Adrenal gland (tissue), 9 donors: ENCODE measurements at regions not wholly inside any gene's neighbourhood (a gene's known extent, or its start where the extent isn't known, plus 50 kb on each side); places are given as distances from the start of the nearest gene placed in this dataset.

Experiments
- DNase-seq, 7 donors: peaks; one replicate each; pipeline ENCODE4 v3.0.0-alpha.2; 2019 to 2020
- H3K27ac ChIP-seq, 5 donors: fragments of 200-600 bp; sonication (generic) in 4 of 5; 1 replicate in 3 of 5; 2 replicates in 2 of 5; pipeline versions ENCODE4 v1.5.1 to v1.8.0; 2016 to 2020; ENCODE audit warnings: mild to moderate bottlenecking in 1 of 5
- H3K27me3 ChIP-seq: fragments of 200-600 bp; 2 replicates; pipeline ENCODE4 v1.8.0; 2021
- H3K36me3 ChIP-seq, 2 donors: fragments of 200-600 bp; replicated peaks in 1 of 2; 1 replicate in 1 of 2; 2 replicates in 1 of 2; pipeline versions ENCODE4 v1.5.1 to v1.8.0; 2018 to 2022
- H3K4me1 ChIP-seq, 2 donors: fragments of 200-600 bp; replicated peaks in 1 of 2; 1 replicate in 1 of 2; 2 replicates in 1 of 2; pipeline versions ENCODE4 v1.5.1 to v1.8.0; 2018 to 2021
- H3K4me3 ChIP-seq, 4 donors: fragments of 200-600 bp; sonication (generic) in 3 of 4; one replicate each; pipeline ENCODE4 v1.5.1; 2016 to 2018
- H3K9me3 ChIP-seq, 3 donors: fragments of 200-600 bp; sonication (generic) in 1 of 3; replicated peaks in 1 of 3; 1 replicate in 2 of 3; 2 replicates in 1 of 3; pipeline versions ENCODE4 v1.5.1 to v1.8.0; 2016 to 2021
- POLR2A ChIP-seq, 2 donors: fragments of 450-650 bp; IDR thresholded peaks; one replicate each; pipeline ENCODE4 v1.6.1; 2017; ENCODE audit warnings: antibody characterized with exemption in 2 of 2, mild to moderate bottlenecking in 2 of 2, moderate library complexity in 1 of 2
- WGBS, 4 donors: extraction: QIAGEN DNeasy Blood & Tissue Kit in 2 of 4; methylation state at CpG; one replicate each; pipeline versions ENCODE4 v1.1.5 to v1.1.7; 2013 to 2017; 5-methylcytosine and 5-hydroxymethylcytosine counted together
- intact Hi-C, 2 donors: fragments of 100-400 bp; cut with DNase I; formaldehyde crosslinking; loops; one replicate each; pipeline versions ENCODE4 v1.14.1 to v1.15.0; 2022 to 2023
- TF ChIP-seq, protein P1 (sequence below), 6 experiments: fragments of 450-650 bp in 4 of 6; fragments of 200-600 bp in 2 of 6; sonication (generic) in 1 of 6; IDR thresholded peaks; 1 replicate in 5 of 6; 2 replicates in 1 of 6; pipeline versions ENCODE4 v1.5.1 to v1.8.0; 2016 to 2021; ENCODE audit warnings: antibody characterized with exemption in 6 of 6, mild to moderate bottlenecking in 2 of 6, moderate library complexity in 1 of 6
- donor health status: healthy with polysubstance abuse.
- donor health status: Bipolar disorder and iron deficiency.
- donor health status: DM: yes; HTN: yes; CAD: no.
- donor health status: DM: no; HTN: no; CAD: no.
- donor health status: DM: no; HTN: no; CAD: no.

- intact Hi-C loops, result no loop called here
- no peaks in the 10 kb centered on the region for H3K36me3 ChIP-seq
- no peak for DNase-seq
- TF ChIP-seq, protein P1, sequence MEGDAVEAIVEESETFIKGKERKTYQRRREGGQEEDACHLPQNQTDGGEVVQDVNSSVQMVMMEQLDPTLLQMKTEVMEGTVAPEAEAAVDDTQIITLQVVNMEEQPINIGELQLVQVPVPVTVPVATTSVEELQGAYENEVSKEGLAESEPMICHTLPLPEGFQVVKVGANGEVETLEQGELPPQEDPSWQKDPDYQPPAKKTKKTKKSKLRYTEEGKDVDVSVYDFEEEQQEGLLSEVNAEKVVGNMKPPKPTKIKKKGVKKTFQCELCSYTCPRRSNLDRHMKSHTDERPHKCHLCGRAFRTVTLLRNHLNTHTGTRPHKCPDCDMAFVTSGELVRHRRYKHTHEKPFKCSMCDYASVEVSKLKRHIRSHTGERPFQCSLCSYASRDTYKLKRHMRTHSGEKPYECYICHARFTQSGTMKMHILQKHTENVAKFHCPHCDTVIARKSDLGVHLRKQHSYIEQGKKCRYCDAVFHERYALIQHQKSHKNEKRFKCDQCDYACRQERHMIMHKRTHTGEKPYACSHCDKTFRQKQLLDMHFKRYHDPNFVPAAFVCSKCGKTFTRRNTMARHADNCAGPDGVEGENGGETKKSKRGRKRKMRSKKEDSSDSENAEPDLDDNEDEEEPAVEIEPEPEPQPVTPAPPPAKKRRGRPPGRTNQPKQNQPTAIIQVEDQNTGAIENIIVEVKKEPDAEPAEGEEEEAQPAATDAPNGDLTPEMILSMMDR (IDR thresholded peaks at IDR 0.05), result no peak
- TF ChIP-seq POLR2A (IDR thresholded peaks at IDR 0.05), result no peak
- H3K27me3 ChIP-seq, result no peaks in the 10 kb centered on the region
- no peak overlapping the region for H3K4me3 ChIP-seq
- peaks cover 0 to 10% of the 10 kb centered on the region in 2 donors for H3K4me1 ChIP-seq
- WGBS, 4 donors, result 72 to 80% (median 76%) methylated on average over 3 of the region's 3 CpGs
- H3K27ac ChIP-seq, result no peak overlapping the region
- no peaks in the 10 kb centered on the region for H3K9me3 ChIP-seq
Measured at GRCh38 chr11:129287920-129288319, 87.7 kb upstream of the BARX2 start.

DNA sequence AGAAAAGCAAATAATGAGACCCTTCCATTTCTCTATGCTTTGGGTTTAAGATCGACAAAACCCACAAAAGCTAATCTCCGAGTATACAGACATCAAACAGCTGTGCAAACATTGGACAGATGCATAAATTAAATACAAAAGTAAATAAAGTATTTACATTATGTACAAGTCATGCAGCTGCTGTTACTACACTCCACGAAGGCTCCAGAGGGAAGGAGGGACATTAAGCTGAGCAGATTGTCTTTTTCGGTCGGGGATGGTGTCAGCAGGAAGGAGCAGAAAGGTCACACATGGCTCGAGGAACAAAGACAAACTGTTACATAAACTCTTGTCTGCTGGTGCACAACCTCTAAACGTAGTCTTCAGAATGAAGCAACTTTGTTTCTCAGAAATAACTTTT is 88.8 kb upstream of the BARX2 start:
- Histone ChIP-seq H3K27me3 (no peaks in the 10 kb centered on the region), H3K4me1 (peaks cover 0 to 14% of the 10 kb centered on the region in 2 donors), H3K27ac (no peak overlapping the region), H3K9me3 (no peaks in the 10 kb centered on the region), H3K36me3 (no peaks in the 10 kb centered on the region), H3K4me3 (no peak overlapping the region)
- 46 to 50% (median 49%) methylated on average over 7 of the region's 7 CpGs for WGBS, 4 donors
- intact Hi-C loops, result no loop called here
- DNase-seq, result no peak
- TF ChIP-seq, protein P1 (IDR thresholded peaks at IDR 0.05), result no peak
- TF ChIP-seq POLR2A (IDR thresholded peaks at IDR 0.05), result no peak

DNA sequence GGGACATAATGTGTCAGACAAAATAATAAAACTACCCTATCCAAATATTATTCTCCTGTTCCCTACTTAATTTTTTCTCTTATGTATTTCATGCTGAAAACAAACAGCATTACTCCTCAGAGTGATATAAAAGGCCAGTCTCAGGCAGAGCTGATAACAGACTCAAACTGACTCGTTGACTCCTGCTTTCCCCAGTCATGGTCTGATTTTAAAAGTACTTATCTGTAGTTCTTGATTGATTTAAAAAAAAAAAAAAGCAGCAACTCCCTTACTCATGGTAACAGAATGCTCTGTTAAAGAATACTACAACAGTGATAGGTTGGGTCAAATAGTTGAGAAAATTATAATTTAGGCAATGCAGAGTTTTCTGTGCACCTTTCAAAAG is 90.3 kb upstream of the BARX2 start:
- H3K4me1 ChIP-seq, result peaks cover 2 to 28% of the 10 kb centered on the region in 2 donors
- no peaks in the 10 kb centered on the region for H3K36me3 ChIP-seq
- DNase-seq, result no peak
- H3K9me3 ChIP-seq, result no peaks in the 10 kb centered on the region
- H3K27me3 ChIP-seq, result no peaks in the 10 kb centered on the region
- H3K4me3 ChIP-seq, result no peak overlapping the region
- WGBS, 4 donors, result 6 to 36% (median 23%) methylated on average over 1 of the region's 1 CpG
- intact Hi-C loops, result no loop called here
- no peak overlapping the region for H3K27ac ChIP-seq
- TF ChIP-seq POLR2A (IDR thresholded peaks at IDR 0.05), result no peak
- TF ChIP-seq, protein P1 (IDR thresholded peaks at IDR 0.05), result no peak

GRCh38 chr11:129283141-129283540 is 91.0 kb upstream of the ARHGAP32 start:
- DNase-seq, result no peak
- H3K27me3 ChIP-seq, result no peaks in the 10 kb centered on the region
- H3K4me3 ChIP-seq, result no peak overlapping the region
- intact Hi-C loops, result no loop called here
- H3K9me3 ChIP-seq, result no peaks in the 10 kb centered on the region
- WGBS, 4 donors, result 69 to 91% (median 83%) methylated on average over 1 of the region's 1 CpG
- no peaks in the 10 kb centered on the region for H3K36me3 ChIP-seq
- H3K4me1 ChIP-seq, result peaks cover 9 to 34% of the 10 kb centered on the region in 2 donors
- no peak overlapping the region for H3K27ac ChIP-seq
- TF ChIP-seq, protein P1 (IDR thresholded peaks at IDR 0.05), result no peak
- TF ChIP-seq POLR2A (IDR thresholded peaks at IDR 0.05), result no peak
